H1 (cell line): ENCODE measurements at regions not wholly inside any gene's neighbourhood (a gene's known extent, or its start where the extent isn't known, plus 50 kb on each side); places are given as distances from the start of the nearest gene placed in this dataset.

Source experiments
- MAFK ChIP-seq: IDR thresholded peaks from 2 replicates; pipeline ENCODE4 v1.6.1; 2012; ENCODE audit warnings: low read depth, mild to moderate bottlenecking, improper control_type of control experiment, low read length
- RBBP5 ChIP-seq: IDR thresholded peaks from 2 replicates; pipeline ENCODE4 v1.7.1; 2012; ENCODE audit warnings: low read depth, mild to moderate bottlenecking, inconsistent platforms, low read length, moderate library complexity, borderline replicate concordance
- RNF2 ChIP-seq: fragments of 200-900, 300-1000 bp; sonication (generic); IDR thresholded peaks from 2 replicates; pipeline ENCODE4 v1.7.1; 2016; ENCODE audit warnings: borderline replicate concordance, low read depth, mild to moderate bottlenecking, antibody characterized with exemption, low read length; ENCODE audit not compliant: poor library complexity, severe bottlenecking; ENCODE audit errors: missing control alignments
- TCF12 ChIP-seq: IDR thresholded peaks from 2 replicates; pipeline ENCODE4 v1.6.1; 2011; ENCODE audit warnings: low read depth, mild to moderate bottlenecking, low read length

GRCh38 chr7:137135654-137136350 lies 207.7 kb downstream of the PTN start (continued):
- TF ChIP-seq MAFK: no peak
- TF ChIP-seq RBBP5: no peak
- no peak for TF ChIP-seq TCF12
- TF ChIP-seq RNF2: no peak
